A172 (cell line): ENCODE measurements at regions not wholly inside any gene's neighbourhood (a gene's known extent, or its start where the extent isn't known, plus 50 kb on each side); places are given as distances from the start of the nearest gene placed in this dataset.
"Not testable (repeated sequence)": the region's sequence is repeated elsewhere in the genome, so short reads cannot be mapped to it uniquely, and the experiment has no call there.

Experiments used
- DNase-seq: peaks from one replicate; pipeline ENCODE4 v3.0.0-alpha.2; 2015; ENCODE audit warnings: low spot score

DNA sequence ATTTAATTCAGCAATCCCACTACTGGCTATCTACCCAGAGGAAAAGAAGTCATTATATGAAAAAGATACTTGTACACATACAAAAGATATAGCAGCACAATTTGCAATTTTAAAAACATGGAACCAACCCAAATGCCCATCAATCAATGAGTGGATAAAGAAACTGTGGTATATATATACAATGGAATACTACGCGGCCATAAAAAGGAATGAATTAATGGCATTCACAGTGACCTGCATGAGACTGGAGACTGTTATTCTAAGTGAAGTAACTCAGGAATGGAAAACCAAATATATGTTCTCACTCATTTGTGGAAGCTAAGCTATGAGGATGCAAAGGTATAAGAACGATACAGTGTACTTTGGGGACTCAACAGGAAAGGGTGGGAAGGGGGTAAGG lies 102.8 kb upstream of the KCNMA1 start:
- not testable (repeated sequence) for DNase-seq

DNA sequence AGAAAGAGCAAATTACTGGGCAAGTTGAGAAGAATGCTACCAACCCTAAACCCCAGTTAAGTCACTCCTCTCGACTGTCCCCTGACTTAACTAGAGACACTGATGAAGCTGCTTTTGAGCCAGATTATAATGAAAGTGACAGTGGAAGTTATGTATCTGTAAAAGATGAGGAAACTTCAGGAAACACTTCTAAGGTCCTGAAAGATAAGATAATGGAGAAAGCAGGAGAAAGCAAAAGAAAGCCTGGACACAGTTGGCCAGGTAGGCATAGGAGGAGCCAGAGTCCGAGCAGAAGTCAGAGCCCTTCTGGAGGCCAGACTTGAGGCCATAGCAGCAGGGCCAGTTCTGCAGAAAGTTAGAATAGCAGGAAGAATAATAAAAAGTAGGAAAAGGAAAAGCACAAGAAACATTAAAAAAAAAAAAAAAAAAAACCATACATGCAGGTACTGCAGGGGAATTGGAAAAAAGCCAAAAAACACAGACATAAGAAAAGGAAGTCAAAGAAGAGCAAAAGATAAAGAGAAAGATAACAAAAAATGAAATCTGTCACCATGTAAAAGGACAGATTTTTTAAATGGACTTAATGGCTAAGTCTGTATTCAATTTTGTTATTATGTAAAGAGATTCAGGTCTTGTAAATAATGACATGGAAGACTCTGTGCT lies 101.0 kb upstream of the KCNMA1 start:
- no peak for DNase-seq

DNA sequence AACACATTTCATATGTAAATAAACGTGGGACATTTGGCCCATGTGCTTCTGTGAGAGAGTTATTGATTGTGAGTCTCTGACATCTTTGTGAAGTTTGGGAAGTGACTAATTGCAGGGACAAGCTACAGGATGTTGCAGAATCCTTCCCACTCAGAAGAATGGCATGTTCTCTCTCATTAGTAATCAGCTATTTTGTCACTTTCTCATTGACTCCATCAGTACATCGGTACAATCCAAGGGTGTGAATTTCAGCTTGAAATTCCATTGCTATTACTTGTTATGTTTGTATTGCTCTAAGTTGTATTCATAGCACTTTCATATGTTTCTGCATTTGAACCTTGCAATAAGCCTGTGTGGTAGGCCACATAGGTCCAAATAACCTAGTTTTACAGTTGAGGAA lies 100.0 kb upstream of the KCNMA1 start:
- peak; percentile 98 for DNase-seq

DNA sequence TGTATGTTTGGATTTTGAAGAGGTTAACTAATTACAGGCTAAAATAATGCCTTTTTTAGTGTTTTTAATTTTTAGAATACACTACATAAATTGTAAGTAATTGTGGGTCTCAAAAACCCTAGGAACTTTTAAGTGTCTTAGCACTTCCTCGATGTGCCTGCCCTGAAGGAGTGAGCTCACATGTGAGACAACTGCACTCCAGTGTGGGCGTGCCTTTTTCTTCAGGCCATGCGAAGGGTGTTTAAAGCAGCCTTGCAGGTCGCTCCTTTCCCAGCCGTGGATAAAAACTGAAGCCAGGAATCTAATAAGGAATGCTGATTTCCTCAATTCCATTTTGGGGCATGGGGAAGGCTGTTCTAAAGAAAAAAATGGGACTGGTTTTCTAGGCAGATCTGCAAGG lies 97.5 kb upstream of the KCNMA1 start:
- DNase-seq, result not testable (repeated sequence)

DNA sequence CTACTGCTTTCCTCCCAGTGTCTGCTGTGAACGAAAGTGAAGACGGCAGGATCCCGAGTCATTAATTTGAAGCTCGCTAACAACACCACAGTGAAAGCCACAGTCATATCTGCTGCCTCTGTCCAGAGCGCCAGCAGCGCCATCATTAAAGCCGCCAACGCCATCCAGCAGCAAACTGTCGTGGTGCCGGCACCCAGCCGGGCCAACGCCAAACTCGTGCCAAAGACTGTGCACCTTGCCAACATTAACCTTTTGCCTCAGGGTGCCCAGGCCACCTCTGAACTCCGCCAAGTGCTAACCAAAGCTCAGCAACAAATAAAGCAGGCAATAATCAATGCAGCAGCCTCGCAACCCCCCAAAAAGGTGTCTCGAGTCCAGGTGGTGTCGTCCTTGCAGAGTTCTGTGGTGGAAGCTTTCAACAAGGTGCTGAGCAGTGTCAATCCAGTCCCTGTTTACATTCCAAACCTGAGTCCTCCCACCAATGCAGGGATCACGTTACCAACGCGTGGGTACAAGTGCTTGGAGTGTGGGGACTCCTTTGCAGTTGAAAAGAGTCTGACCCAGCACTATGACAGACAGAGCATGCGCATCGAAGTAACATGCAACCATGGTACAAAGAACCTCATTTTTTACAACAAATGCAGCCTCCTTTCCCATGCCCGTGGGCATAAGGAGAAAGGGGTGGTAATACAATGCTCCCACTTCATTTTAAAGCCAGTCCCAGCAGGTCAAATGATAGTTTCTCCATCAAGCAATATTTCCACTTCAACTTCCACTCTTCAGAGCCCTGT lies 94.8 kb upstream of the KCNMA1 start:
- DNase-seq, result no peak

DNA sequence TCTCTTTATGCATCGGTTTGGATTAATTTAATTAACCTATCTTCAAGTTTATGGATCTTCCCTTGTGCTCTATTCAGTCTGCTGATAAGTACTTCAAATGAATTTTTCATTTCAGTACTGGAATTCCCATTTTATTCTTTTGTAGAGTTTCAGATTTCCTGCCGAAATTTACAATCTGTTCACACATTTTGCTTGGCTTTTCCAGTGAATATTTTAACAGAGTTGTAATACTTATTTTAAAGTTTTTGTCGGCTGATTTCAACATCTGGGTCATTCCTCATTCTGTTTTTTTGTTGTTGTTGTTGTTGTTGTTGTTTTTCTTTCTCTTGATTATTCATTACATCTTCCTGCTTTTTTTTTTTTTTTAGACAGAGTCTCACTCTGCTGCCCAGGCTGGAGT lies 89.9 kb upstream of the KCNMA1 start:
- DNase-seq, result no peak

DNA sequence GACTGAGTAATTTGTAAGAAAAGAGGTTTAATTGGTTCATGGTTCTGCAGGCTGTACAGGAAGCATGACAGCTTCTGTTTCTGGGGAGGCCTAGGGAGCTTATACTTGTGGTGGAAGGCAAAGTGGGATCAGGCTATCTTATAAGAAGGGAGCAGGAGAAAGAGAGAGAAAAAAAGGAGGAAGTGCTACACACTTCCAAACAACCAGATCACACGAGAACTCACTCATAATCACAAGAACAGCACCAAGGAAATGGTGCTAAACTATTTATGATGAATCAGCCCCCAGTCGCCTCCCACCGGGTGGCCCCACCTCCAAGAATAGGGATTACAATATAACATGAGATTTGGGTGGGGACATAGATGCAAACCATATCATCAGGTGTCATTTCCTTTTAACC lies 89.1 kb upstream of the KCNMA1 start:
- DNase-seq, result no peak

DNA sequence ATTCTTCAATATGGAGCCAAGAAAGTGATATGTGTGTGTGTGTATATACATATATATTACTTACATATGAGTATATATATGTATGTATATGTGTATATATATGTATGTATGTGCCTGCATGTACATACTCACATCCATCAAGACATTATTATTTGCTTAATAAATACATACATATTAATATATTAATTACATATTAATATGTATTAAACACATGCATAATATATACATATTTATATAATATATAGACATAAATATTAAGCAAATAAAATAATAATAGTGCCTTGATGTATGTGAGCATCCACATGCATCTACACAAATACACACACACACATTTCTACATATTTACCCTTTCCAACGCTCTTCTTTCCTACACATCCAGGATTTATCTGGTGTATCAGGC lies 88.7 kb upstream of the KCNMA1 start:
- DNase-seq, result no peak

DNA sequence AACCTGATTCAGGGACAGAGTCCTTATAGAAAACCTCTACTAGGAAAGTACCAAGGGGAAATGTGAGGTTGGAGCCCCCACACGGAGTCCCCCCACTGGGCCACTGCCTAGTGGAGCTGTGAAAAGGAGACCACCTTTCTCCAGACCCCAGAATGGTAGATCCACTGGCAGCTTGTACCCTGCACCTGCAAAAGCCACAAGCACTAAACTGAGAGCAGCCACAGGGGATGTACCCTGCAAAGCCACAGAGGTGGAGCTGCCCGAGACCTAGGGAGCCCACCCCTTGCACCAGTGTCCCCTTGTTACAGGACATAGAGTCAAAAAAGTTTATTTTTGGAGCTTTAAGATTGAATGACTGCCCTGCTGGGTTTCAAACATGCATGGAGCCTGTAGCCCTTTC lies 87.2 kb upstream of the KCNMA1 start:
- DNase-seq, result no peak

DNA sequence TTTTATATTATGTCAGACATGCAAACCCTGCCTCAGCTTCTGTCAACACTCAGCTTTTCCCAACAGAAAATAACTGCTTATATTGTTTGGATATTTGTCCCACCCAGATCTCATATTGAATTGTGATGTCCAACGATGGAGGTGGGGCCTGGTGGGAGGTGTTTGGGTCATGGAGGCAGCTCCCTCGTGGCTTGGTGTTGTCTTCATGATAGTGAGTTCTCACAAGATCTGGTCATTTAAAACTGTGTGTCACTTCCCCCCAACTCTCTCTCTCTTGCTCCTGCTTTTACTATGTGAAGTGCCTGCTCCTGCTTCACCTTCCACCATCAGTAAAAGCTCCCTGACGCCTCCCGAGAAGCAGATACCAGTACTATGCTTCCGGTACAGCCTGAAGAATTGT lies 85.8 kb upstream of the KCNMA1 start:
- no peak for DNase-seq

DNA sequence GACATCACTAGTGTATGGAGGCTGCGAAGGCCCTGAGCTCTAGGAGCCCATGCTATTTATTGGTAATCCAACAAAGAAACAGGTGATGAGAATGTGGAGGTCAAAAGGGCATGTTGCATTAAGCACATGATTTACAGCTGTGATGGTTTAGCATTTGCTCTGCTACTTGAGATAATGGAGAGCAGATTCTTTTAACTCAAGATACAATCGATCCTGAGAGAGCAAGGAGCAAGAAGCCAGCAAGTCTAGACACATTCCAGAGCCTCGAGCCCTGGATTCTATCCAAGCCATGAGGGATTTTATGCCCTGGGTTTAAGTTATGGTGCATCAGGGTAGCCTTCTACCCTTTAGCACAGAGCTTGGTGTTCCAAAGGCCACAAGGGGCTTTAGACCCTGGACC lies 85.3 kb upstream of the KCNMA1 start:
- not testable (repeated sequence) for DNase-seq

DNA sequence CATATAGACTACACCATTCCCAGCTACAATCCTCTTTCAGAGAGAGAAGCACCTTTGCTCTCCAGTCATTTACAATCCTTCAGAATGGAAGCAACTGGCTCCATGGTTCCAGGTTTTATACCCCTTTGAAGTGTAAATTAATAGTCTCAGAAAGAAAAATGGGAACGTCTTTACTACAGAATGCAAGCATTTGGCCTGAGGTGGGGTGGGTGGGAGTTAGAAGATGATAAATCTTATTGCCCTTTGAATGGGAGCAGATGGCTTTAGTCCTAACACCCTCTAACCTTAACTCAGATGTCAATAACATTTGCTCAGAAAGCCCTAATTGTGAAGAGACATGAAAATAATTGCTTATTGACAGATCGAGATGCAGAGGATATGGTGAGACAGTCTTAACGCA lies 84.2 kb upstream of the KCNMA1 start:
- DNase-seq, result no peak

DNA sequence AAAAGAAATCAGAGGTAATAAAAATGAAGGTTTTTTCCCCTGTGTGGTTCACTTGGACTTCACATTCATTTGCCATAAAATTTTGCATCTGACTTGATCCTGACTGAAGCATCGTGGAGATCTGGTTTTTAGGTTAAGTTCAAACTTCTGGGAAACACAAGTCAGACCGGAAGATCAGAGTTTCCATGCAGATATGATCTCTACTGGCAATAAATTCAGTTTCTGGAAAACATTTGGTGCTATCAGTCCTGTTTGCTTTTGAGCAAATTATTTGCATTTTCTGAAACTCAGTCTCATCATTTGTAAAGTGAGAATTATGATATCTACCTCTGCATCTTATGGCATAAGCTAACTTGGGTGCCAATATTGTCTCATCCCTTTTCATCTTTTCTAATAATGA lies 81.3 kb upstream of the KCNMA1 start:
- no peak for DNase-seq

DNA sequence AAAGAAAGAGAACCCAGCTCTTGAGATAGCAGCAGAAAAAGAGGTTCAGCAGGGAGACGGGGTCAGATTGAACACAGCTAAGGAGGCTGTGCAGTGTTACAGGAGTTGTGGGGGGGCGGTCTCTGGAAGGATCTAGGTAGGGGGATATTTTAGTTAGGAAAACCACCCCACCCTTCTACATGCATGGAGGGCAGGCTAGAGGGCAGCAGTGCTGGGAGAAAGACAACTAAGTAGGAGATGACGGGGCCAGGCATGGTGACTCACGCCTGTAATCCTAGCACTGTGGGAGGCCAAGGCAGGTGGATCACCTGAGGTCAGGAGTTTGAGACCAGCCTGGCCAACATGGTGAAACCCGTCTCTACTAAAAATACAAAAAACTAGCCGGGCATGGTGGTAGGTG lies 80.7 kb upstream of the KCNMA1 start:
- DNase-seq, result not testable (repeated sequence)

DNA sequence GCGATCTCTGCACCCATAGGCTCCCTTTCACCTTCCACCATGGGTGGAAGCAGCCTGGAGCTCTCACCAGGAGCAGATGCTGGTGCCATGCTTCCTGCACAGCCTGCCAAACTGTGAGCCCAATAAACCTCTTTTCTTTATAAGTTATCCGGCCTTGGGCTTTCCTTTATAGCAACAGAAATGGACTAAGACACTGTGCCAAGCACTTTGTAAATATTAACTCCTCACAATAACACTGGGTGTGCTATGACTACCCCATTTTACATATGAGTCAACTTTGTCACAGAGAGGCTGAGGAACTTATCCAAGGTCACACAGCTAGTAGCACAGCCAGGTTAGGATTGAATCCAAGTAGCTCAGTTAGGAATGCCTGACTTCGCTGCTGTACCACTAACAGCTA lies 79.7 kb upstream of the KCNMA1 start:
- no peak for DNase-seq

DNA sequence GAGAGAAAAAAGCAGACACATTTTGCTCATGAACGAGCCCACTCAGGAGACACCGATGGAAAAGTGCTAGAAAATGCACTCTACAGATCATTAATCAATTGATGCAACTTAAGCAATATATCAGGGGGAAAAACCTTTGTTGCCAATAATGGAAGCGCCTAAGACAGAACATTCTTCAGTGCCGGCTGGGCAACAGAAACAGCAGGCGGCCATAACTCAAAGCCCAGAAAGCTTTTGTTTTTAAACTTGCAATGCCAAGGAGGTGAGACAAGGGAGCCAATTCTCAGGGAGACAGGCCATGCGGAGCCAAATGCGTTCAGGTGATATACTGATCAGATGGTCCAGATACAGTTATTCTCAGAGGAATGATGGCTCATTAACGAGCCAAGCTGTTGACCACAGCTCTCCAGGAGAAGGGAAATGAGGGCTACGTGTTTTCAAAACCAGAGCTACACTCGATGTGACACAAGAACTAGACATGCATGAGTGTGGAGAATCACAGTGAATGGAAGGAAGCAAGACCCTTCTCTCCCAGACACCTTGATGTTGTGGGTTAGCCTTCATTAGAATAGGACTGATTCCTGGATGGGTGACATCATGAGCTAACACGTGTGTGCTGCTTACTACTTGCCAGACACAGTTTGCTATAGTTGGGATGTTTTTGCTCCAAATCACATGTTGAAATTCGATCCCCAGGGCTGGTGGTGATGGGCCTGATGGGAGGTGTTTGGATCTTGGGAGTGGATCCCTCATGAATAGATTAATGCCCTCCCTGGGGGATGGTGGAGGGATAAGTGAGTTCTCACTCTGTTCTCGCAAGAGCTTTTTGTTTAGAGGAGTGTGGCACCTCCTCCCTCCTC lies 79.1 kb upstream of the KCNMA1 start:
- no peak for DNase-seq

DNA sequence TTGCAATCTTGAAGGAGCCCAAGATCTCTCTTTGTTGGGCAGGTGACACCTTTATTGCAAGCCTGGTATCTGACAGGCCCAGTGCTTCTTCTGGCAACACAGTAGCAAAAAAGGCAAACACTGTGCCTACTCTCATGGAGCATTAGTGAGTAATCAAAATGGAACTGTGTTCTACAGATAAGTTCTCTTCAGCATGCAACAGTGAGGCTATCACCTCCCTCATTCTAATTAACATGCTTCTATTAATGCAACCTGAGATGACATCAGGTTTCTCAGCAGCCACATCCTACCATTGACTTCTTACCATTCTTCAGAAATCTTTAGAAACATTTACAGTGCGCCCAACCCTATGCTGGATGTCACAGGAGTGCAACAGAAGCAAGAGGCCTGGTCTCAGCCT lies 77.9 kb upstream of the KCNMA1 start:
- DNase-seq, result no peak

DNA sequence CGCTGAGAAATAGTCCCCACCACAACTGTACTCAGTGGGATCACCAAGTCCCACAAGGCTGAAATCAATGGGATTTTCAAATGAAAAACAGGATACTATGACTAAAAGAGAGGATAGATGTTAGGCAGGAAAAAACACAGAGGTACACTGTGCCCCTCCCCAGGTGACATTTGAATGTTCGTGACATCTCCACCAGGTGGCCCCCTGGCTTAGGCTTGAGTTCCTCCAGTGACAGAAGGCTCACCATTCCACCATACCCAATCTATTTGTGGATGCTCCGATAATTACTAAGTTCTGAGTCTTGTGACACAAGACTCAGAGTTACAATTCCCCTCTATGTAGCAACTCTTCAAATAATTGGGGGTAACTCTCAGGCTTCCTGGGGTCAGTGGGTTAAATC lies 77.5 kb upstream of the KCNMA1 start:
- DNase-seq, result no peak

DNA sequence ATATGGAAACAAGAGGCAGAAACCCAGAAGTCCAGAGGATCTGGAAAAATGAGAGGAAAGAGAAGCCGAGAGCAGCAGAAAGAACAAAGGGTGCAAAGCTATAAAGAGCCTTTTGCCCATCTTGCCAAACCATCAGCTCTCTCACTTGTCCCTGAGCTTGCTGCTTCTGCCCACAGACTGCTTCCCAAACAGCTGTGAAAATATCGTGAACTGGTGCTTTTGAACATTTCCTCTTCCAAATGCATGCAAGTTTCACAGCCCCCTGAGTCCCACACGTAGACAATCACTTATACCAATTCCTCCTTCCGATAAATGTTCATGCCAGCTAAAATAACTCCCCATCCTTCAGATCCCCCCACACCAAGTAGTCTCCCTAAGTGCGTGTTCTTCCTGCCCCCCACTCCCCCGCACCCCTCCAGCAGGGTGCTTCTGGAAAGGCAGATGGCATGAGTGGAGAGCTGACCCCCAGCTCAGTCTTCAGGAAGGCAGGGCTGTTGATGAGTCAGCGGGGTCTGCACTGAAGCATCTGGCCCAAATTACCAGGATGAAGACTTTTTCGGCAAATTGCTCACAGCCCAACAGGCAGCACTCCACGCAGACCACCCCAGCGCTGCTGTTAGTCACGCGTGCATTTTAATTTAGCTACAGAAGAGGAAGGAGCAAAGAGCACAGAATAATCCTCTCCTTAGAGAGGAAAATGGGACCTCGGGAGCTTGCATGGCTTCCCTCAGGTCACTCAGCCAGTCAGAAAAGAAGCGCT lies 76.1 kb upstream of the KCNMA1 start:
- DNase-seq, result no peak

DNA sequence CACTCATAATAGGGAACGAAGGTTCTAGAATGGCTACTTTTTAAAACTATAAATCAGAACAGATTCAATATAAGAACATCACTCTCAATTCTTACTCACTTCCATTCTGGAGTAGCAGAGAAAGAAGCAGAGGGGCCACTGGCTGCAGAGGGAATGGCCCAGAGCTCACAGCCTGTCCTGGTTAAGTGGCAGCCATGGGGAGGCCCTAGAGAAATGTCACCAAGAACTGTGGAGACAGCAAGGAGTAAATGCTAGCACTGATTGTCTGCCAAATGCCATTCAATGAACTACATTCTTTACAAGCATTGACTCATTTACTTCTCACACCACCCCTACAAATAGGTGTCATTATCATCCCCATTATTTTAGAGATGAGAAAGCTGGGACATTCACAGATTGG lies 74.6 kb upstream of the KCNMA1 start:
- DNase-seq, result no peak

DNA sequence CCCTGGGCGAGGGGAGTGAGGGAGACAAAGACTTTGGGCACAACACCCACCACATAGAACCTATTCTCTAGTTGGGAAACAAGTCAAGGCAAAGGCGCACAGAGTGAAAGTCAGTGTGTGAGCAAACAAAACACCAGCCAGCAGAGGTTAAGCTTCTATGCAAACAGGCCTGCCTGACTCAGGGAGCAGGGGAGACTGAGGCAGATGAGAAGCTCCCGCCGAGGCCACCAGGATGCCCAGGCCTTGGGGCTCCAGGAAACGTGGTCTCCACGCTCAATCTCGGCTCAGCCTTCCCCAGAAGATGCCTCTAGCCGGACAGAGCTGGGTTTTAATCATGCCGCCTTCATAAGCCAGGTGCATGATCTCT lies 74.1 kb upstream of the KCNMA1 start:
- no peak for DNase-seq
